ENCODE measurements at regions not wholly inside any gene's neighbourhood (a gene's known extent, or its start where the extent isn't known, plus 50 kb on each side); places are given as distances from the start of the nearest gene placed in this dataset.
"Not testable (repeated sequence)": the region's sequence is repeated elsewhere in the genome, so short reads cannot be mapped to it uniquely, and the experiment has no call there.

DNA sequence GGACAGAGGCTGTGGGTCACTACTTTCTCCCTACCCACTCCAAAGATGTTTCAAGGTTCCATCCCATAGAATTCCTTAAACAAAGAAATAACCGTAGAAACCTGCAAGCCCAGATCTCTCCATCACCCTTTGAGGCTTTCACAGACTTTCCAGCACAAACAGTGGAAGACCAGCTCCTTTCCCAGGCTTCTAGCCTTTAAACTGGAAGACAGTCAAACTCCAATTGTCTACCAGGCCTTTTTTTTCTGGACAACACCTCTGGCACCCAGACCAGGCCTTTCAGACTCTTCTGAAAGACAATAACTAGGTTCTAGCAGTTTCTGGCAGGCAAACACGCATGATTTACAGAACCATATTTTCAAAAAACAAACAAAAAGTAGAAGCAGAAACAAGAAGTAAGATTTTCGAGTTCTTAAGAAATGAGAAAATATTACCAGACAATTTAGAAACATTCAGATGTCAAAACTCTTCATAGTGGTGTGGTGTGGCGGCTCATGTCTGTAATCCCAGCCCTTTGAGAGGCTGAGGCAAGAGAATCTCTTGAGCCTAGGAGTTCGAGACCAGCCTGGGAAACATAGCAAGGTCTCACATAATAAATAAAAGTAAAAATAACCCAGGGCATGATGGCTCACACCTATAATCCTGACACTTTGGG lies 73.0 kb upstream of the EPCAM start:
- DNase-seq (ENCODE audit: low read depth in 1 of 2, low spot score in 1 of 2): no peak

DNA sequence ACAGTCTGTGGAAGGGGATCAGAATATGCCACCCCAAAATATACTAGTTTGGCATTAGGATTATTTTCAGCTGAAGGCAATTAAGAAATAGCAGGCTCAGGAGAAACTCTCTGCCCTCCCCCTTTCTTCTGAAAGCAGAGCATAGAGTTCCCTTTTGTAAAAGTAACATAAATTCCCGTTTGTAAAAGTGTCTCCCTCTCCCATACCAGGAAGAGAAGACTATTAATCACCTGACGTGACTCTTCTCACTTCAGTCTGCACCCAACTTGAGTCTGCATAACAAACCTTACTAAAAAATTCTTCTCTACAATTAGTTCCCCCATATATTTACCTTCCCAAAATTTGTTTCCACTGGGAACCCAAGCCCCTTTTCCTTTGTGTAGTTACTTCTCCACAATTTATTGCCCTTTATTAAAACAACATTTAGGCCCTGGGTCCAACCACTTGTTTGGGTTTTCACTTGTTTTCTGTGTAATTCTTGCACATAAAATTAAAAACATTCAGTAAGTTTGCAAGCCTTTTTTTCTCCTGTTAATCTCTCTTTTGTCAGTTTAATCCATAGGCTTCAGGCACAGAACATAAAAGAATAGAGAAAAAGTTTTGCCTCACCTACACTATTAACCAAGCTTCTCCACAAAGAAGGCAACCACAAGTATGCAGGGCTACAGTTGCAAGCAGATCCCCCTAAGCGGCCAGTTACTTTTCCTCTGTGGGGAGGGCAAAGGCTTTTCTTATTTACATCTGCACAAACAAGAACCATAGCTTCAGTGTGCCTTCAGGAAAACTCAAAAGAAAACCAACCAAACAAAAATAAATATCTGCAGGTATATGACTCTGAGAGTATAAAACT lies 73.8 kb upstream of the EPCAM start:
- no peak for DNase-seq (ENCODE audit: low read depth in 1 of 2, low spot score in 1 of 2)

GRCh38 chr2:47293976-47294375 lies 75.1 kb upstream of the EPCAM start:
- no peak for DNase-seq (ENCODE audit: low read depth in 1 of 2, low spot score in 1 of 2)

DNA sequence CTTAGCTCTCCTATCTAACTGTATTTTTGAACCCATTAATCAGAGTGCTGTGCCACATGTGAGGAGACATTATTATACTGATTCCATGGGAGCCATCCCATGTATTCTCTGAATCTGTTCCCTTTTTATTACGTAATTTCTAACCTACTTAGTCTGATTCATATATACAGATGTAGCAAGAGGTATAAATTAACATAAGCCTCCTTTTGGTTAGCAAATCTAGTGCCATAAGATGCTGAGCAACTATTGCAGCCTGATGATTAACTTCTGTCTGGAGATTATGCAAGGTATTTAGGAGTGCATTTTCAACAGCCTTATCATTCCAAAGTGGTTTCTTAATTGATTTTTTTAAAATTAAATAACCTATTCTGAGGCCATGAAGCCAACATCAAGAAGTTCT lies 80.2 kb upstream of the EPCAM start:
- no peak for DNase-seq (ENCODE audit: low read depth in 1 of 2, low spot score in 1 of 2)

DNA sequence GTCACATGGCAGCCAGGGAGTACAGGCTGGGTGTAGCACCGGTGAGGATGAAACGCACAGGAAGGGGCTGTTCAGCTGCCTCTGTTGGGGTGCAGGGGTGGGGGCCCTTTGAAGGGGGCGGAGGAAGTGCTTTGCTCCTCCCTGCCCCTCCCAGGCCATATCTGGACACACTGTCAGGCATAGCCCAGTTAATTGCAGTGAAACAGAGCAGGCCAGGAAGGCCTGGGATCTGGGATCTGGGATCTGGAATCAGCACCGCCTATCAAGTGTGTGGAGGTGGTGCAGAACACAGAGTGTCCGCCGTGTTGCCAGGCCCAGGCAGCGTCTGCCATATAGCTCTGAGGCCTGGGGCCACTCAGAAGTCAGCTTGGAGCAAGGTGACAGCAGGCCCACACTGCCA lies 85.5 kb upstream of the EPCAM start:
- DNase-seq (ENCODE audit: low read depth in 1 of 2, low spot score in 1 of 2): no peak

- no peak for DNase-seq (ENCODE audit: low read depth in 1 of 2, low spot score in 1 of 2)
These were observed 86.4 kb upstream of the EPCAM start for GRCh38 chr2:47282621-47283272.

- not testable (repeated sequence) for DNase-seq (ENCODE audit: low read depth in 1 of 2, low spot score in 1 of 2)
These were observed 89.6 kb upstream of the EPCAM start for GRCh38 chr2:47279525-47279924.

GRCh38 chr2:47277987-47278386 lies 91.1 kb upstream of the EPCAM start:
- no peak for DNase-seq (ENCODE audit: low read depth in 1 of 2, low spot score in 1 of 2)

DNA sequence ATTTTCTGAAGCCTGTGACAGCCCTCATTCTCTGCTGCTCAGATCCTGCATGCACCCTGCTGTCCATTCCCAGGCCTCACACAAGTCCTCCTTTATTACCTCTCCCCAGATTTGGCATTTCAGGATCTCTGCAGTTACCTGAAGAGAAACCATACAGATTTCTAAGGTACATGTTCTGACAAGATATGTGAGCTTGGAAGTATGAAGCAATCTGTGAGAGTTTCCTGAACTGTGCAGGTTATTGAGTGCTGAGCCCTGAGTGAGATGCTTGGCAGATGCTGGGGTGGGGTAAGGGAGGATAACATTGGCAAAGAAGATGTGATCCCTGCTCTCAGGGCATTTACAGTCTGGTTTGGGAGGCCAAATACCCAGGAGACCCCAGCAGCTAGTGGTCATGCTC lies 91.9 kb upstream of the EPCAM start:
- no peak for DNase-seq (ENCODE audit: low read depth in 1 of 2, low spot score in 1 of 2)

- DNase-seq (ENCODE audit: low read depth in 1 of 2, low spot score in 1 of 2): no peak
These were observed 93.0 kb upstream of the EPCAM start for GRCh38 chr2:47276061-47276460.

DNA sequence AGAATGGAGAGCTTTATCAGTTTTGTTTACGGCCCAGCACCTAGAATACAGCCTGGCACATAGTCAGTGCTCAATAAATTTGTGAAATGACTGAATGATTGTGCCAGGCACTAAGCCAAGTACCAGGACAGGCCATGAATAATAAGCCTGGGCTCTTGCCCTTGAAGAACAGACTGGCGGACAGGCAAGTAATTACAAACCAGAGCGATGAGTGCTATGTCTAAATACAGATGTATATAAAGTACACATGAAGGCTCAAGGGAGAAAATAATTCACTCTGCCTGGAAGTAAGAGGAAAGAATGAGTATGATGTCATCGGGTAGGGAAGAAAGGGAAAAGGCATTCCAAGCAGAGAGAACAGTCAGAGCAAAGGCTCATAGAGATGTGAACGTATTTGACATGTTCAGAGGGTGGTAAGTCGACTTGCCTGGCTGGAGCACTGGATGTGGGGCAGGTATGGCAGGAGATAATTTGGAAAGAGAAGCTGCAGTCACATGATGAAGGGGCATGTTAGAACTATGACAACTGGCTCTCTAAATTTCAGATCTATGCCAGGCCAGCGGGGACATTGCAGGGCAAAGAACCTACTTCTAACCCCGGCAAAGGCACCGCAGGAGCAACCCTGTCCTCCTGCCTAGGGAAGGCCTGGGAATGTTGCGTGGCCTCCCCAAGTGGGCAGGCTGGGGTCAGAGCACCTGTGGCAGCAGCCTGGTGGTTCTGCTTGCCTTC lies 94.9 kb upstream of the EPCAM start:
- DNase-seq (ENCODE audit: low read depth in 1 of 2, low spot score in 1 of 2): no peak

DNA sequence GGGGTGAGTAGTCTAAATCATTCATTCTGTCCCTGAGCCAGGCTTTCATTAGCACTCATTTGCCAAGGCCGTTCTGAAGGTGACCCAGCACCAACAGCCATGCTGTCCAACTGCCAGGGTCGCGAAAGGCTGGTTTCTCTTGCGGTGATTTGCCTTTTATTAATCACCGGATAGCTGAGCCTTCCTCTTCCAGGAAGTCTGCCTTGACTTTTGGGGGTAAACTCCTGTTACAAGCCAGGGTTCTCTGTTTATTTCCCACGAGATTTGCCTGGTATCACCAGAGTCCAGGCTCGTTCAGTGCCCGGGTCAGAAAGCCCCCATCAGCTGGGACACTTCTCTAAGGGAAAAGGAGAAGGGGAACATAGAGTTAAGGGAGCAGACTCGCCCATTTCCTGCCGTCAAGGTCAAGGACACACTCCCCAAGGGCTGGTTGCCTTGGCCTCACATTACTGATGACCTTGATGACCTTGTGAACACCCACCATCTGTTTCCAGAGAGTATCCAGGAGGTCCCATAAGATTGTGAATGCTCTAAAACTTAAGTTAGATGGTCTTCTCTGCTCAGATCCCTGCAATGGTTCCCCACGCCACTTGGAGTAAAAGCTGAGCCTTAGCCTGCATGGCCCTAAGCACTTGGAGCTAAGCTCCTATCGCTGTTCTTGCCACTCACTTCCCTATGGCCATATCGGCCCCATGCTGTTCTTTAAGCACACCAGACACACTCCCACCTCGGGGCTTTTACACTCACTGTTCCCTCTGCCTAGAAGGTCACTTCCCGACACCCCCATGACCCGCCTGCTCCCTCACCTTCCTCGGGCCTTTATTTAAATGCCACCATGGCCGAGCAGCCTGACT lies 96.0 kb upstream of the EPCAM start:
- no peak for DNase-seq (ENCODE audit: low read depth in 1 of 2, low spot score in 1 of 2)

DNA sequence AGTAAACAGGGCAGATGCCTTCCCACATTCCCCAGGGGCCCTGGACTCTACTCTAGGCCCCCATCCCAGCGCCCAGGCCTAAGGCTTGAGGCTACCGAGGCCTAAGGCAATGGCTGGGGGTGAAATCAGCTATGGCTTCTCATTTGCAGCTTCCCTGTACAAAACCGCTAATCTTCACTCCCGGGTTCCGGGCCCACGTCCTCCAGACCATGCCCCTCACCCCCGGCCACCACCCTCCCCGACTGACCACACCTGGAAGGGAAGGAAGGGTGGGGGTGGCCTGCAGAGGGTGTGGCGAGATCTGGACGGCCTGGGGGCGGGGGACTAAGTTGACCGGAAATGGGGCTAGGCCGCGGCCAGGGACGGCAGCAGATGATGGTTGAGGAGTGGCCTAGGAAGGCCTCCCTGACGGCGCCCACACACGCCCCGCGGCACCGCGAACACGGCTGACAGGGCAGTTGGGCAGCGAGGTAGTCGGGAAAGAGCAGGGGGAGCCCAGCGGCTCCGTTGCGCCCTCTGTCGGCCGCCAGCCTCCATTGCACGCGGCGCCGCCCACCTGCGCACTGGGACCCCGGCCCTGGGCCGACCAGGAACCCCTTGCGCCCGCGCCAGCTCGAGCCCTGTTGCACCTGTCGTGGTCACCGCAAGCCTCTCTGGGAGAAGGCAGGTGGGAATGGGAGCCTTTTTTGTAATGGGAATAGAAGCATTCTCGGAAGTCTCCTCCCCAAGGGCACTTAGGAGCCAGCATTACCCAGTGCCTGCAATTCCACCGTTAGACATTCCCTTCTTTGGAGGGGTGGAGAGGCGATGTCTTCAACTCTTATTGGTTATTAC lies 95.9 kb upstream of the CALM2 start:
- DNase-seq (ENCODE audit: low read depth in 1 of 2, low spot score in 1 of 2): peak; percentile 8 to 41

GRCh38 chr2:47271054-47272000 lies 95.0 kb upstream of the CALM2 start:
- DNase-seq (ENCODE audit: low read depth in 1 of 2, low spot score in 1 of 2): no peak

DNA sequence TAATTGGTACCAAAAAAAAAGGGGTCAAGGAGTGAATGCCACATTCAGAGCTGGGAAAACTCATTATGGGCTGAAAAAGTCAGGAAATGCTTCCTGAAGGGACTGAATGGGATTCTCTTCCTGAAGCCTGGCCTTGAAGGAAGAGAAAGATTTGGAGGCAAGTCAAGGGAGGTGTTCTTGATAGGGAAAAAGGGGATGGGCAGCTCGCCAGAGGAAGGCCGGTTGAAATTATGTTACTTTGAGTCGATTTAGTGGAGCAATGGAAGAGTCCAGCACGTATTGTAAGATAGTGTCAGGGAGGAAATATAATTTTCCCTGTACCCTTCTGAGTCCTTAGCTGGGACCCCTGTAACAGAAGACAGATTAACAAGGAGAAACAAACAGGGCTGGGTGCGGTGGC lies 94.1 kb upstream of the CALM2 start:
- DNase-seq (ENCODE audit: low read depth in 1 of 2, low spot score in 1 of 2): no peak

DNA sequence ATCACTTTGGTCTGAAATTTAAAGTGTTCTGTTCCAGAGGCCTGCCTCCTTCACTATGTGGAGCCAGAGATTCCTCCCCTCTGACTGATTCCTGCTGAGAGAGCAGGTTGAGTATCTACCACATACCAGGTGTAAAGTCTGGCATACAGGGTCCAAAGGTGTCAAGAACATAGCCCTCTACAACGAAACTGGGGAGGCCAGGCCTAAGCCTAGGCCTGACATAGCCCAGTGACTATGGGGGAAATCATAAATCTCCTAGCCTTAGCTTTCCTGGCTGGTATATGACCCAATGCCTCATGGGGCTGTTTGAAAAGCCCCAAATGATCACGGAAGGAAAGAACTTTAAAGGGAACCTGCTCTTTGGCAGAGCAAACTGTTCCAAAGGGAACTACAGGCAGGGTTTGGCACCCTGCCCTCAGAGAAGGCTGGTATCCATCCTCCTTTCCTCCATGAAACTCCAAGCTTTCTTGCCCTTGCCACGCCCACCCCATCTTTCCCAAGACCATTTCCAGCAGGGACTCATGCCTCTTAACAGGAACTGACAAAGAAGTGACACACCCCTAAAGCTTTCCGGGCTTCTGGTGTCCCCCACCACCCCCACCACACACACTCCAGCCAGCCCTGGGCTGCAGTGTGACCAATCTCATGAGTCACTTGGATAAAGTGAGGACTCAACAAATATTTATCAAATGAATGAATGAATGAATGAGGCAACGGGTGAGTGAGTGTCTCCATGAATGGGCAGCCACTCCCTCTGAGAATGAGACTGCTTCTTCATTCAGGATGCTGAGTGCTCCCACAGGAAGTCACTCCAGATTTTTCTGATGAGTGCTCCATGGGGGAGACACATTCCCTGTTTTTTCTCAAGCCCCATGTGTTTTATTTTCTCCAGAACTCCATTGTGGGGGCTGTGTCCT lies 93.3 kb upstream of the CALM2 start:
- DNase-seq (ENCODE audit: low read depth in 1 of 2, low spot score in 1 of 2): no peak

DNA sequence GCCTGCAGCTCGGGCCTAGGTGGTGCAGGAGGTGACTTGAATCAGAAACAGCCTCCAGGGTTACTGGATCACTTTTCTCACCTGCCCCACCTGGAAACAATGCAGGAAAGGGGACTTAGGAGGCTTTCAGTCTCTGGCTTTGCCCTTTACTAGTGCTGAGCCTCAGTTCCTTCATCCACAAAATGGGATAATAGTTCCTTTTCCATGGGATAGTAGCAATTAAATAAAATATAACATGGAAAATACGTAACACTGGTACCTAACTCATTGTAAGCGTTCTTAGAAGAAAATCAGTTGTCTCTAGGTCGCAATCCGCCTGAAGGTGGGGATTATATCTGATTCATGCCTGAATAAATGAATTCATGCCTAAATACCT lies 91.4 kb upstream of the CALM2 start:
- DNase-seq (ENCODE audit: low read depth in 1 of 2, low spot score in 1 of 2): no peak

All from stimulated activated CD4-positive, alpha-beta T cell treated with anti-CD3 and anti-CD28 coated beads, Interleukin-15, amount 100 ng/mL, for 1 hour (primary cell).